SH-SY5Y (cell line): ENCODE measurements at regions not wholly inside any gene's neighbourhood (a gene's known extent, or its start where the extent isn't known, plus 50 kb on each side); places are given as distances from the start of the nearest gene placed in this dataset.

ENCODE experiments used
- GATA2 ChIP-seq: IDR thresholded peaks from 2 replicates; pipeline ENCODE4 v1.6.1; 2011; ENCODE audit warnings: mild to moderate bottlenecking, low read depth, low read length
- GATA3 ChIP-seq: IDR thresholded peaks from 2 replicates; pipeline ENCODE4 v1.6.1; 2011; ENCODE audit warnings: low read depth, mild to moderate bottlenecking, low read length, moderate library complexity

DNA sequence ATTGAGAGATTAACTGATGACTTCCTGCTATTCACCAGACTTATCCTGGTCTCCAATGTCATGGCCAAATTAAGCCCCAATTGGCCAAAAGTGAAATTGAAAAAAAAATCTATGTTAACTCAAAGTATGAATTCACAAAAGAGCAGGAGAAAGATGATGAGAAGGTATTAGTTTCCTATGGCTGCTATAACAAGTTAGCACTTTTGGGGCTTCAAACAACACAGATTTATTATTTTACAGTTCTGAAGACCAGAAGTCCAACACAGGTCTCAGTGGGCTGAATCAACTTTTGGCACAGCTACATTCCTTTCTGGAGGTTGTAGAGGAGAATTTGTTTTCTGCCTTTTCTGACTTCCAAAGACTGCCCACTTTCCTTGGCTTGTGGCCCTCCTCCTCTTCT is 78.6 kb upstream of the TLE1 start:
- TF ChIP-seq GATA3 (no peak), GATA2 (no peak)
